ENCODE measurements at regions not wholly inside any gene's neighbourhood (a gene's known extent, or its start where the extent isn't known, plus 50 kb on each side); places are given as distances from the start of the nearest gene placed in this dataset.

GRCh38 chr5:165617491-165617890 is 2112.1 kb downstream of the MAT2B start:
- H3K9me3 ChIP-seq (ENCODE audit: low read depth): no peaks in the 10 kb centered on the region
- H3K4me2 ChIP-seq: no peak overlapping the region
- no peak overlapping the region for H3K4me3 ChIP-seq
- H3K27me3 ChIP-seq: no peaks in the 10 kb centered on the region
- H3K36me3 ChIP-seq (replicated peaks; ENCODE audit: insufficient read depth, low read depth): no peaks in the 10 kb centered on the region
- H3K79me2 ChIP-seq: no peaks in the 10 kb centered on the region
- DNase-seq (ENCODE audit: low spot score): no peak
- TF ChIP-seq CTCF (IDR thresholded peaks at IDR 0.05; ENCODE audit: poor library complexity) (no peak), EZH2 (IDR thresholded peaks at IDR 0.05; ENCODE audit: borderline replicate concordance) (no peak), EZH2phosphoT487 (IDR thresholded peaks at IDR 0.05; ENCODE audit: low read depth, severe bottlenecking, unreplicated experiment) (no peak)
- no peak overlapping the region for H3K27ac ChIP-seq
- no peaks in the 10 kb centered on the region for H3K9me2 ChIP-seq (replicated peaks; ENCODE audit: insufficient read depth)
- no peaks in the 10 kb centered on the region for H3K4me1 ChIP-seq (ENCODE audit: insufficient read depth)
- H2AFZ ChIP-seq: no peak overlapping the region
- no peaks in the 10 kb centered on the region for H4K20me1 ChIP-seq (ENCODE audit: insufficient read depth, poor library complexity, severe bottlenecking)
- WGBS (ENCODE audit: low lambda C conversion rate, missing lambda C conversion rate): 67% methylated on average over 2 of the region's 2 CpGs

- Histone ChIP-seq H3K27me3 (no peaks in the 10 kb centered on the region), H3K27ac (no peak overlapping the region), H3K36me3 (replicated peaks; ENCODE audit: insufficient read depth, low read depth) (no peaks in the 10 kb centered on the region), H3K4me1 (ENCODE audit: insufficient read depth) (no peaks in the 10 kb centered on the region), H3K4me3 (no peak overlapping the region), H3K9me3 (ENCODE audit: low read depth) (no peaks in the 10 kb centered on the region), H3K9me2 (replicated peaks; ENCODE audit: insufficient read depth) (no peaks in the 10 kb centered on the region), H3K4me2 (no peak overlapping the region), H4K20me1 (ENCODE audit: insufficient read depth, poor library complexity, severe bottlenecking) (no peaks in the 10 kb centered on the region), H3K79me2 (no peaks in the 10 kb centered on the region), H2AFZ (no peak overlapping the region)
- DNase-seq (ENCODE audit: low spot score): no peak
- WGBS (ENCODE audit: low lambda C conversion rate, missing lambda C conversion rate): 96% methylated on average over 1 of the region's 1 CpG
- TF ChIP-seq EZH2phosphoT487 (IDR thresholded peaks at IDR 0.05; ENCODE audit: low read depth, severe bottlenecking, unreplicated experiment) (no peak), EZH2 (IDR thresholded peaks at IDR 0.05; ENCODE audit: borderline replicate concordance) (no peak), CTCF (IDR thresholded peaks at IDR 0.05; ENCODE audit: poor library complexity) (no peak)
These were observed 2115.0 kb downstream of the MAT2B start for GRCh38 chr5:165620394-165620793.

DNA sequence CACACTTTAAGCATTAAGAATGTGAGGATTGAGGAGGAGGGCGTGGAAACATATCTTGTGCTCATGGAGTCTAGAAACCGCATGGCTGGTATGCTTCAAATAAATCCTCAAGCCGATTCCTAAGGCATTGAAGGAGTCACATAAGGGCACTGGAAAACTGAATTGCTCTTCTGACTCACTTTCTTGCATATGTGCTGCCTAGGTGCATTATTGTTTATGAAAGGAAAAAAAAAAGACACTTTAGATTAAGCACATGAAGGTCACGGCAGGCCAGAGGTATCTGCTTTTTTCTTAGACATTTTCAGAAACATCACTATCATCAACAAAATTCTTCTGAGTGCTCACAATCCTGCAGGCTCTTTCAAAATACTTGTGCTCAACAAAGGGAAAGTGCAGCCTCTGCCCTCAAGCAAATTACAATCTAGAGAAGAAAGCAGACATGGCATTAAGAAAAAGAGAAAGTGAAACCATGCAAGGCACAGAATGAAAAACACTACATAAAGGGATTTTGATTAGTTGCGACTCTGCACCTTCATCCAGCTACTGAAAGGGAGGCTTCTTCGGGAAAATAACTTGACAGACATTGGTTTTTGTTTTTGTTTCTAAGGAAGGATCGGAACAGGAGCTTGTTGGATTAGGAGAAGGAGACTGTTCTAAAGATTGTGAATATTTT is 2117.6 kb downstream of the MAT2B start:
- H2AFZ ChIP-seq: no peak overlapping the region
- H3K27me3 ChIP-seq: no peaks in the 10 kb centered on the region
- H3K36me3 ChIP-seq (replicated peaks; ENCODE audit: insufficient read depth, low read depth): no peaks in the 10 kb centered on the region
- H3K27ac ChIP-seq: no peak overlapping the region
- WGBS (ENCODE audit: low lambda C conversion rate, missing lambda C conversion rate): 89% methylated on average over 7 of the region's 7 CpGs
- no peak overlapping the region for H3K4me3 ChIP-seq
- no peaks in the 10 kb centered on the region for H3K4me1 ChIP-seq (ENCODE audit: insufficient read depth)
- no peak for DNase-seq (ENCODE audit: low spot score)
- no peaks in the 10 kb centered on the region for H4K20me1 ChIP-seq (ENCODE audit: insufficient read depth, poor library complexity, severe bottlenecking)
- H3K9me3 ChIP-seq (ENCODE audit: low read depth): no peaks in the 10 kb centered on the region
- no peaks in the 10 kb centered on the region for H3K79me2 ChIP-seq
- no peak for TF ChIP-seq EZH2 (IDR thresholded peaks at IDR 0.05; ENCODE audit: borderline replicate concordance)
- no peak for TF ChIP-seq CTCF (IDR thresholded peaks at IDR 0.05; ENCODE audit: poor library complexity)
- no peak for TF ChIP-seq EZH2phosphoT487 (IDR thresholded peaks at IDR 0.05; ENCODE audit: low read depth, severe bottlenecking, unreplicated experiment)
- H3K4me2 ChIP-seq: peak overlapping the region; percentile 47
- no peaks in the 10 kb centered on the region for H3K9me2 ChIP-seq (replicated peaks; ENCODE audit: insufficient read depth)

All from hepatocyte (in vitro differentiated cells).